H1 (cell line): ENCODE measurements at regions not wholly inside any gene's neighbourhood (a gene's known extent, or its start where the extent isn't known, plus 50 kb on each side); places are given as distances from the start of the nearest gene placed in this dataset.

Source experiments
- CTCF ChIA-PET: fragments of 300-600 bp; sonication (Branson Sonifier 250); formaldehyde crosslinking; loops from one replicate; lab custom pipeline; 2021; ENCODE audit not compliant: partially characterized antibody; lab: Charles Lee
- POLR2A ChIA-PET: fragments of 300-600 bp; sonication (Branson Sonifier 250); formaldehyde crosslinking; loops from one replicate; lab custom pipeline; 2021; ENCODE audit warnings: inconsistent platforms; ENCODE audit not compliant: partially characterized antibody; lab: Charles Lee
- DNase-seq, 2 experiments: peaks; one replicate each; pipeline versions ENCODE4 v3.0.0 to v3.0.0-alpha.2; 2010 to 2022; ENCODE audit warnings: low spot score in 2 of 2, low read depth in 1 of 2, mixed read lengths in 1 of 2
- FAIRE-seq: peaks from 2 replicates; lab custom pipeline; 2011; peaks lifted over from hg19 to GRCh38; lab: Jason Lieb, UNC
- H2AFZ ChIP-seq: 2 replicates; pipeline ENCODE4 v1.8.1; 2012; ENCODE audit warnings: low read length, inconsistent platforms
- H2AK5ac ChIP-seq: 2 replicates; pipeline ENCODE4 v1.6.1; 2013; ENCODE audit warnings: low read depth, low read length
- H2BK120ac ChIP-seq: replicated peaks from 2 replicates; pipeline ENCODE3; 2013; ENCODE audit warnings: low read depth, low read length, inconsistent platforms
- H2BK12ac ChIP-seq: 2 replicates; pipeline ENCODE4 v1.6.1; 2013; ENCODE audit warnings: low read depth, low read length
- H2BK15ac ChIP-seq: 2 replicates; pipeline ENCODE4 v1.6.1; 2013; ENCODE audit warnings: low read length
- H2BK20ac ChIP-seq: 2 replicates; pipeline ENCODE4 v1.6.1; 2013; ENCODE audit warnings: low read length
- H2BK5ac ChIP-seq: 2 replicates; pipeline ENCODE4 v1.6.1; 2013; ENCODE audit warnings: low read depth, low read length
- H3K14ac ChIP-seq: 2 replicates; pipeline ENCODE4 v1.6.1; 2013; ENCODE audit warnings: inconsistent platforms; ENCODE audit not compliant: insufficient read length
- H3K18ac ChIP-seq: 2 replicates; pipeline ENCODE4 v1.6.1; 2013; ENCODE audit warnings: low read length; ENCODE audit errors: extremely low read depth
- H3K23ac ChIP-seq: 2 replicates; pipeline ENCODE4 v1.6.1; 2013; ENCODE audit warnings: inconsistent platforms; ENCODE audit not compliant: insufficient read length
- H3K23me2 ChIP-seq: 2 replicates; pipeline ENCODE4 v1.6.1; 2013; ENCODE audit warnings: low read depth, low read length
- H3K27ac ChIP-seq: 2 replicates; pipeline ENCODE4 v1.6.1; 2011; ENCODE audit warnings: low read depth, low read length, inconsistent platforms
- H3K27me3 ChIP-seq, 4 experiments: replicated peaks in 1 of 4; 1 replicate in 1 of 4; 2 replicates in 3 of 4; pipeline versions ENCODE4 v1.6.1 to v1.8.1; 2011 to 2013; ENCODE audit warnings: low read length in 3 of 4, mild to moderate bottlenecking in 3 of 4, inconsistent platforms in 2 of 4, mixed read lengths in 2 of 4, moderate library complexity in 1 of 4; ENCODE audit not compliant: control insufficient read depth in 3 of 4, insufficient read depth in 3 of 4; ENCODE audit errors: extremely low read depth in 1 of 4
- H3K36me3 ChIP-seq, 4 experiments: 2 replicates each; pipeline versions ENCODE4 v1.6.1 to v1.8.1; 2011 to 2013; ENCODE audit warnings: mild to moderate bottlenecking in 4 of 4, low read length in 3 of 4, moderate library complexity in 2 of 4, control low read depth in 1 of 4, inconsistent platforms in 1 of 4; ENCODE audit not compliant: insufficient read depth in 4 of 4, control insufficient read depth in 2 of 4
- H3K4ac ChIP-seq: replicated peaks from 2 replicates; pipeline ENCODE3; 2013; ENCODE audit warnings: low read length, low read depth, mixed read lengths, inconsistent platforms; ENCODE audit not compliant: insufficient read length
- H3K4me1 ChIP-seq, 4 experiments: replicated peaks in 1 of 4; 1 replicate in 1 of 4; 2 replicates in 3 of 4; pipeline versions ENCODE4 v1.6.1 to v1.8.1; 2011 to 2013; ENCODE audit warnings: low read length in 3 of 4, inconsistent platforms in 2 of 4, mixed read lengths in 1 of 4; ENCODE audit not compliant: insufficient read depth in 4 of 4, control insufficient read depth in 3 of 4
- H3K4me2 ChIP-seq, 2 experiments: 2 replicates each; pipeline versions ENCODE4 v1.6.1 to v1.8.1; 2011 to 2013; ENCODE audit warnings: low read depth in 2 of 2, low read length in 2 of 2, control low read depth in 1 of 2, inconsistent platforms in 1 of 2, mild to moderate bottlenecking in 1 of 2; ENCODE audit not compliant: insufficient read depth in 1 of 2
- H3K4me3 ChIP-seq, 4 experiments: fragments of 200-600, 300-600 bp in 1 of 4; sonication (generic), shearing (Covaris generic), sonication (Bioruptor Twin) in 1 of 4; 2 replicates each; pipeline versions ENCODE4 v1.5.1 to v1.8.1; 2011 to 2016; ENCODE audit warnings: low read length in 4 of 4, low read depth in 3 of 4, control low read depth in 2 of 4, inconsistent platforms in 2 of 4, mild to moderate bottlenecking in 2 of 4, mixed read lengths in 1 of 4, moderate library complexity in 1 of 4; ENCODE audit not compliant: insufficient read depth in 2 of 4; ENCODE audit errors: extremely low read depth in 1 of 4
- H3K56ac ChIP-seq: replicated peaks from 2 replicates; pipeline ENCODE3; 2013; ENCODE audit warnings: low read depth, mild to moderate bottlenecking, mixed read lengths, low read length, inconsistent platforms; ENCODE audit not compliant: insufficient read length
- H3K79me1 ChIP-seq: 2 replicates; pipeline ENCODE4 v1.6.1; 2013; ENCODE audit warnings: low read depth, low read length, control low read depth
- H3K79me2 ChIP-seq, 2 experiments: 2 replicates each; pipeline versions ENCODE4 v1.6.1 to v1.8.1; 2012 to 2013; ENCODE audit warnings: low read length in 2 of 2, mild to moderate bottlenecking in 2 of 2, inconsistent platforms in 1 of 2; ENCODE audit not compliant: insufficient read depth in 2 of 2, control insufficient read depth in 1 of 2
- H3K9ac ChIP-seq, 4 experiments: replicated peaks in 1 of 4; 1 replicate in 1 of 4; 2 replicates in 3 of 4; pipeline versions ENCODE4 v1.6.1 to v1.8.1; 2011 to 2013; ENCODE audit warnings: low read depth in 3 of 4, low read length in 3 of 4, control low read depth in 2 of 4, mild to moderate bottlenecking in 2 of 4, moderate library complexity in 2 of 4, inconsistent platforms in 1 of 4; ENCODE audit errors: extremely low read depth in 1 of 4
- H3K9me3 ChIP-seq, 2 experiments: 2 replicates each; pipeline versions ENCODE4 v1.6.1 to v1.8.1; 2012 to 2013; ENCODE audit warnings: mild to moderate bottlenecking in 2 of 2, moderate library complexity in 2 of 2, control low read depth in 1 of 2, inconsistent platforms in 1 of 2, low read depth in 1 of 2, low read length in 1 of 2, mixed read lengths in 1 of 2; ENCODE audit not compliant: insufficient read depth in 2 of 2
- H4K20me1 ChIP-seq, 2 experiments: replicated peaks in 1 of 2; 2 replicates each; pipeline versions ENCODE3 to v1.8.1; 2011 to 2013; ENCODE audit warnings: inconsistent platforms in 2 of 2, low read length in 2 of 2, mild to moderate bottlenecking in 1 of 2; ENCODE audit not compliant: insufficient read depth in 2 of 2, control insufficient read depth in 1 of 2
- H4K5ac ChIP-seq: 2 replicates; pipeline ENCODE4 v1.6.1; 2013; ENCODE audit warnings: low read length, low read depth, mixed read lengths, inconsistent platforms; ENCODE audit not compliant: insufficient read length
- H4K8ac ChIP-seq: 2 replicates; pipeline ENCODE4 v1.8.0; 2013; ENCODE audit warnings: mild to moderate bottlenecking, moderate library complexity, low read length, inconsistent platforms; ENCODE audit not compliant: insufficient read depth; ENCODE audit errors: extremely low read depth
- H4K91ac ChIP-seq: replicated peaks from 2 replicates; pipeline ENCODE3; 2013; ENCODE audit warnings: low read length, mixed read lengths, inconsistent platforms; ENCODE audit not compliant: insufficient read length
- ATF3 ChIP-seq: IDR thresholded peaks from 2 replicates; pipeline ENCODE4 v1.6.1; 2011; ENCODE audit warnings: low read depth, mild to moderate bottlenecking, low read length; ENCODE audit not compliant: insufficient read depth
- CTBP2 ChIP-seq: IDR thresholded peaks from 2 replicates; pipeline ENCODE4 v1.7.0; 2011; ENCODE audit warnings: borderline replicate concordance, mild to moderate bottlenecking, moderate library complexity, mixed read lengths, low read length; ENCODE audit not compliant: insufficient read depth, insufficient read length
- MAX ChIP-seq: IDR thresholded peaks from 2 replicates; pipeline ENCODE4 v1.6.1; 2012; ENCODE audit warnings: inconsistent platforms
- POLR2AphosphoS5 ChIP-seq: IDR thresholded peaks from 2 replicates; pipeline ENCODE4 v1.6.1; 2011; ENCODE audit warnings: low read depth, low read length
- RAD21 ChIP-seq, 2 experiments: IDR thresholded peaks in 1 of 2; conservative IDR thresholded peaks in 1 of 2; 2 replicates each; pipeline ENCODE4 v1.6.1; 2011; ENCODE audit warnings: low read depth in 2 of 2, low read length in 2 of 2, improper control_type of control experiment in 1 of 2, inconsistent platforms in 1 of 2, mild to moderate bottlenecking in 1 of 2, moderate library complexity in 1 of 2
- RXRA ChIP-seq: IDR thresholded peaks from 2 replicates; pipeline ENCODE4 v1.6.1; 2011; ENCODE audit warnings: low read depth, mild to moderate bottlenecking, low read length, moderate library complexity; ENCODE audit not compliant: insufficient read depth
- SIRT6 ChIP-seq: IDR thresholded peaks from one replicate; pipeline ENCODE4 v1.7.1; 2012; ENCODE audit warnings: low read length, inconsistent platforms
- SP1 ChIP-seq: IDR thresholded peaks from 2 replicates; pipeline ENCODE4 v1.6.1; 2011; ENCODE audit warnings: low read depth, low read length
- SP2 ChIP-seq: IDR thresholded peaks from 2 replicates; pipeline ENCODE4 v1.6.1; 2012; ENCODE audit warnings: mild to moderate bottlenecking, low read length, inconsistent platforms
- SUZ12 ChIP-seq: fragments of 200-600 bp; sonication (generic); IDR thresholded peaks from 2 replicates; pipeline ENCODE4 v1.6.1; 2012; ENCODE audit warnings: mild to moderate bottlenecking, inconsistent platforms, low read length, moderate library complexity, mixed read lengths

- no peak for TF ChIP-seq MAX
These were observed 183.1 kb upstream of the PDE1C start (continued) for GRCh38 chr7:32253299-32253698.

- Histone ChIP-seq H3K9ac (no peak overlapping the region), H3K4me2 (no peak overlapping the region), H3K27ac (no peak overlapping the region), H2BK5ac (no peak overlapping the region), H3K9me3 (no peaks in the 10 kb centered on the region), H4K8ac (no peak overlapping the region), H2BK120ac (no peak overlapping the region), H2BK20ac (no peak overlapping the region), H3K18ac (no peak overlapping the region), H3K27me3 (no peaks in the 10 kb centered on the region), H4K20me1 (no peaks in the 10 kb centered on the region), H4K91ac (no peak overlapping the region), H3K56ac (no peak overlapping the region), H4K5ac (no peak overlapping the region), H3K79me1 (no peaks in the 10 kb centered on the region), H3K23ac (no peak overlapping the region), H3K4me3 (no peak overlapping the region), H2BK12ac (no peak overlapping the region), H3K23me2 (no peaks in the 10 kb centered on the region), H3K14ac (no peak overlapping the region), H2AFZ (no peak overlapping the region), H3K4me1 (no peaks in the 10 kb centered on the region), H3K4ac (no peak overlapping the region), H3K79me2 (no peaks in the 10 kb centered on the region), H3K36me3 (no peaks in the 10 kb centered on the region), H2BK15ac (no peak overlapping the region), H2AK5ac (no peak overlapping the region)
- FAIRE-seq (no peak), DNase-seq (no peak)
- CTCF ChIA-PET: interaction anchor here (0.6 kb wide), 1 partner anchor 46 kb away, joined by 3 read pairs; no protein-coding TSS in a partner anchor
- TF ChIP-seq RAD21 (IDR thresholded peaks at IDR 0.05 in 1 of 2, conservative IDR thresholded peaks at IDR 0.05 in 1 of 2; ENCODE audit: low read depth in 2 of 2, low read length in 2 of 2) (no peak), SUZ12 (no peak), SIRT6 (no peak), RXRA (no peak), CTBP2 (no peak), SP2 (no peak), MAX (no peak), SP1 (no peak), ATF3 (no peak), POLR2AphosphoS5 (no peak)
- POLR2A ChIA-PET: no interaction called here
These were observed 181.5 kb upstream of the PDE1C start for GRCh38 chr7:32251659-32252058.
